HCT116 (cell line): ENCODE measurements at regions not wholly inside any gene's neighbourhood (a gene's known extent, or its start where the extent isn't known, plus 50 kb on each side); places are given as distances from the start of the nearest gene placed in this dataset.

Experiments
- ATAC-seq: fragments of 200-7000 bp; cut with Tn5 transposase; 2 replicates; pipeline ENCODE4 v1.9.1; 2020; ENCODE audit warnings: mild to moderate bottlenecking, moderate library complexity
- BruUV-seq: library from RNA; stranded (reverse); fragments of 400-500 nt; replicated peaks from 2 replicates; lab custom pipeline; 2021; lab: Mats Ljungman, UMichigan
- CTCF ChIA-PET: fragments of 300-600 bp; sonication (Branson Sonifier 250); formaldehyde crosslinking; loops from one replicate; lab custom pipeline; 2021; ENCODE audit warnings: antibody characterized with exemption; lab: Charles Lee
- POLR2A ChIA-PET: fragments of 300-600, 350-600 bp; sonication (Branson Sonifier 250); formaldehyde crosslinking; loops from one replicate; lab custom pipeline; 2021; ENCODE audit warnings: antibody characterized with exemption; lab: Charles Lee
- RAD21 ChIA-PET, 2 experiments: fragments of 300-600 bp; sonication (Branson Sonifier 250); formaldehyde crosslinking; loops; one replicate each; lab custom pipeline; 2023; ENCODE audit warnings: low total read pairs in 2 of 2; ENCODE audit not compliant: uncharacterized antibody in 2 of 2, unreplicated experiment in 2 of 2, low non-redundant PET in 1 of 2; lab: Charles Lee
- DNase-seq: peaks from one replicate; pipeline ENCODE4 v3.0.0-alpha.2; 2010; ENCODE audit warnings: low read depth, low spot score
- H2AFZ ChIP-seq: fragments of 200-600 bp; shearing (Covaris generic), sonication (generic); 2 replicates; pipeline ENCODE4 v1.6.1; 2017; ENCODE audit warnings: low read depth, mixed run types, mixed read lengths, antibody characterized with exemption, low read length; ENCODE audit not compliant: poor library complexity, severe bottlenecking
- H3K27ac ChIP-seq: 2 replicates; pipeline ENCODE4 v1.5.1; 2012; ENCODE audit warnings: low read depth, low read length
- H3K27me3 ChIP-seq: fragments of 200-600 bp; sonication (generic); 2 replicates; pipeline ENCODE4 v1.6.1; 2016; ENCODE audit warnings: mixed run types, low read length, mixed read lengths; ENCODE audit not compliant: insufficient read depth
- H3K36me3 ChIP-seq, 2 experiments: fragments of 200-500 bp in 1 of 2; fragments of 200-600 bp in 1 of 2; sonication (Bioruptor generic) in 1 of 2; sonication (generic) in 1 of 2; 2 replicates each; pipeline versions ENCODE4 v1.5.1 to v1.6.1; 2014 to 2016; ENCODE audit warnings: low read length in 2 of 2, inconsistent platforms in 1 of 2, mixed read lengths in 1 of 2, mixed run types in 1 of 2; ENCODE audit not compliant: insufficient read depth in 2 of 2, control insufficient read depth in 1 of 2
- H3K4me1 ChIP-seq, 2 experiments: fragments of 200-600 bp in 1 of 2; sonication (generic) in 1 of 2; 2 replicates each; pipeline versions ENCODE4 v1.5.1 to v1.6.1; 2012 to 2017; ENCODE audit warnings: low read length in 2 of 2, inconsistent platforms in 1 of 2, mild to moderate bottlenecking in 1 of 2, mixed read lengths in 1 of 2, mixed run types in 1 of 2, moderate library complexity in 1 of 2; ENCODE audit not compliant: insufficient read depth in 2 of 2, control insufficient read depth in 1 of 2
- H3K4me2 ChIP-seq: fragments of 200-600 bp; sonication (generic); 2 replicates; pipeline ENCODE4 v1.6.1; 2017; ENCODE audit warnings: mixed run types, low read length, mixed read lengths
- H3K4me3 ChIP-seq, 2 experiments: fragments of 200-600 bp in 1 of 2; sonication (generic) in 1 of 2; replicated peaks in 1 of 2; 2 replicates each; pipeline ENCODE4 v1.5.1; 2011 to 2016; ENCODE audit warnings: low read length in 2 of 2, control low read depth in 1 of 2, low read depth in 1 of 2, mild to moderate bottlenecking in 1 of 2, mixed read lengths in 1 of 2, mixed run types in 1 of 2
- H3K79me2 ChIP-seq: fragments of 200-600 bp; sonication (generic); 2 replicates; pipeline ENCODE4 v1.6.1; 2017; ENCODE audit warnings: mild to moderate bottlenecking, mixed run types, low read length, moderate library complexity, mixed read lengths; ENCODE audit not compliant: insufficient read depth
- H3K9ac ChIP-seq: fragments of 200-600 bp; sonication (generic); 2 replicates; pipeline ENCODE4 v1.6.1; 2016; ENCODE audit warnings: low read length, mixed read lengths
- H3K9me2 ChIP-seq: fragments of 200-600 bp; sonication (generic), shearing (Covaris generic); 2 replicates; pipeline ENCODE4 v1.6.1; 2017; ENCODE audit warnings: mixed run types, mild to moderate bottlenecking, moderate library complexity; ENCODE audit not compliant: insufficient read depth
- H3K9me3 ChIP-seq, 2 experiments: fragments of 200-500 bp in 1 of 2; fragments of 200-600 bp in 1 of 2; sonication (Bioruptor generic) in 1 of 2; sonication (generic) in 1 of 2; 2 replicates each; pipeline ENCODE4 v1.6.1; 2014 to 2017; ENCODE audit warnings: low read length in 2 of 2, mixed read lengths in 2 of 2, inconsistent platforms in 1 of 2, low read depth in 1 of 2, mild to moderate bottlenecking in 1 of 2, mixed run types in 1 of 2, moderate library complexity in 1 of 2; ENCODE audit not compliant: control insufficient read depth in 1 of 2, insufficient read depth in 1 of 2
- H4K20me1 ChIP-seq: fragments of 200-600 bp; sonication (generic), shearing (Covaris generic); 2 replicates; pipeline ENCODE4 v1.6.1; 2017; ENCODE audit warnings: mixed run types, mild to moderate bottlenecking, moderate library complexity; ENCODE audit not compliant: insufficient read depth
- CBX3 ChIP-seq: IDR thresholded peaks from 2 replicates; pipeline ENCODE4 v1.6.1; 2012; ENCODE audit warnings: low read depth
- CEBPB ChIP-seq: IDR thresholded peaks from 2 replicates; pipeline ENCODE4 v1.6.1; 2012; ENCODE audit warnings: low read depth
- CTCF ChIP-seq, 3 experiments: fragments of 200-600 bp in 1 of 3; sonication (generic) in 1 of 3; IDR thresholded peaks in 2 of 3; conservative IDR thresholded peaks in 1 of 3; 2 replicates each; pipeline ENCODE4 v1.5.1; 2012 to 2017; ENCODE audit warnings: low read depth in 2 of 3, low read length in 2 of 3, antibody characterized with exemption in 1 of 3, borderline replicate concordance in 1 of 3, control low read depth in 1 of 3, mild to moderate bottlenecking in 1 of 3, mixed read lengths in 1 of 3, mixed run types in 1 of 3, moderate library complexity in 1 of 3; ENCODE audit not compliant: insufficient read depth in 1 of 3
- ELF1 ChIP-seq: IDR thresholded peaks from 2 replicates; pipeline ENCODE4 v1.6.1; 2012; ENCODE audit warnings: low read depth, borderline replicate concordance
- EZH2 ChIP-seq: fragments of 200-600 bp; sonication (generic); IDR thresholded peaks from 2 replicates; pipeline ENCODE4 v1.6.1; 2017; ENCODE audit warnings: antibody characterized with exemption, mixed run types
- FOSL1 ChIP-seq: IDR thresholded peaks from 2 replicates; pipeline ENCODE4 v1.6.1; 2012; ENCODE audit warnings: low read depth
- JUND ChIP-seq: IDR thresholded peaks from 2 replicates; pipeline ENCODE4 v1.6.1; 2012
- MAX ChIP-seq: IDR thresholded peaks from 2 replicates; pipeline ENCODE4 v1.6.1; 2012
- POLR2A ChIP-seq: IDR thresholded peaks from 2 replicates; pipeline ENCODE4 v1.7.0; 2011; ENCODE audit warnings: borderline replicate concordance; ENCODE audit not compliant: insufficient read depth, insufficient read length; ENCODE audit errors: extremely low read depth
- POLR2AphosphoS5 ChIP-seq: IDR thresholded peaks from 2 replicates; pipeline ENCODE4 v1.6.1; 2011; ENCODE audit warnings: mild to moderate bottlenecking, low read depth, low read length, moderate library complexity
- RAD21 ChIP-seq: IDR thresholded peaks from 2 replicates; pipeline ENCODE4 v1.6.1; 2012; ENCODE audit warnings: low read depth, mild to moderate bottlenecking
- REST ChIP-seq: IDR thresholded peaks from 2 replicates; pipeline ENCODE4 v1.6.1; 2012; ENCODE audit warnings: low read depth
- SIN3A ChIP-seq: IDR thresholded peaks from 2 replicates; pipeline ENCODE4 v1.6.1; 2012; ENCODE audit warnings: low read depth
- SP1 ChIP-seq: IDR thresholded peaks from 2 replicates; pipeline ENCODE4 v1.6.1; 2012; ENCODE audit warnings: low read depth
- SRF ChIP-seq: IDR thresholded peaks from 2 replicates; pipeline ENCODE4 v1.6.1; 2012; ENCODE audit warnings: low read depth
- TCF7L2 ChIP-seq: IDR thresholded peaks from 2 replicates; pipeline ENCODE4 v1.7.0; 2011; ENCODE audit warnings: borderline replicate concordance, inconsistent platforms; ENCODE audit not compliant: insufficient read depth, insufficient read length; ENCODE audit errors: extremely low read depth
- ZBTB33 ChIP-seq: IDR thresholded peaks from 2 replicates; pipeline ENCODE4 v1.6.1; 2011; ENCODE audit warnings: mild to moderate bottlenecking, low read length, moderate library complexity; ENCODE audit not compliant: insufficient replicate concordance; ENCODE audit errors: extremely low read depth
- ZFX ChIP-seq: fragments of 450-650 bp; IDR thresholded peaks from 2 replicates; pipeline ENCODE4 v1.6.1; 2017
- ZNF274 ChIP-seq: fragments of 200-500 bp; sonication (Bioruptor generic); IDR thresholded peaks from 2 replicates; pipeline ENCODE4 v1.6.1; 2014; ENCODE audit warnings: mild to moderate bottlenecking, low read depth, low read length, inconsistent platforms
- intact Hi-C: fragments of 100-400 bp; cut with micrococcal nuclease; formaldehyde crosslinking; loops from 2 replicates; pipeline ENCODE4 v1.10.0; 2022

GRCh38 chr14:73797543-73798265 lies 53.9 kb upstream of the PTGR2 start:
- H3K4me1 ChIP-seq = peaks cover 16 to 43% of the 10 kb centered on the region in 2 experiments
- H3K79me2 ChIP-seq = no peaks in the 10 kb centered on the region
- no peaks in the 10 kb centered on the region for H3K27me3 ChIP-seq
- TF ChIP-seq POLR2AphosphoS5 = no peak
- no peak for TF ChIP-seq CTCF (IDR thresholded peaks at IDR 0.05 in 2 of 3, conservative IDR thresholded peaks at IDR 0.05 in 1 of 3; ENCODE audit: borderline replicate concordance in 1 of 3, insufficient read depth in 1 of 3, low read depth in 2 of 3, low read length in 2 of 3)
- TF ChIP-seq FOSL1 = no peak
- TF ChIP-seq ZBTB33 = no peak
- no peak for TF ChIP-seq REST
- no peak for TF ChIP-seq RAD21
- TF ChIP-seq CBX3 = no peak
- no peak for TF ChIP-seq SP1
- no peak for TF ChIP-seq TCF7L2
- no peak for TF ChIP-seq ELF1
- TF ChIP-seq SRF = no peak
- TF ChIP-seq POLR2A = no peak
- TF ChIP-seq JUND = no peak
- TF ChIP-seq SIN3A = no peak
- TF ChIP-seq ZNF274 = no peak
- TF ChIP-seq ZFX = no peak
- TF ChIP-seq EZH2 = no peak
- TF ChIP-seq MAX = no peak
- no peak for TF ChIP-seq CEBPB
- peak overlapping the region; percentile 79; the same call in 1 of the 2 replicates for H3K4me2 ChIP-seq
- intact Hi-C loops = no loop called here
- H3K9ac ChIP-seq = no peak overlapping the region
- ChIA-PET RAD21 (no interaction called here), POLR2A (interaction anchor here (1.2 to 1.4 kb wide), 3 partner anchors 9 to 28 kb away, joined by 3 to 6 read pairs (median 4); no protein-coding TSS in a partner anchor), CTCF (no interaction called here)
- no TSS peak for BruUV-seq
- H3K27ac ChIP-seq = no peak overlapping the region
- H3K4me3 ChIP-seq = no peak overlapping the region
- no peaks in the 10 kb centered on the region for H4K20me1 ChIP-seq
- H3K9me3 ChIP-seq = no peaks in the 10 kb centered on the region
- peak overlapping the region; percentile 0 for H2AFZ ChIP-seq
- ATAC-seq (no peak), DNase-seq (no peak)
- H3K9me2 ChIP-seq = no peaks in the 10 kb centered on the region
- no peaks in the 10 kb centered on the region for H3K36me3 ChIP-seq
